ENCODE measurements at regions not wholly inside any gene's neighbourhood (a gene's known extent, or its start where the extent isn't known, plus 50 kb on each side); places are given as distances from the start of the nearest gene placed in this dataset.

GRCh38 chr3:95789111-95789510 lies 1025.3 kb upstream of the EPHA6 start (continued):
- TF ChIP-seq CTCF (tag by site-specific recombination; IDR thresholded peaks at IDR 0.05) (no peak), ZNF2 (tag by site-specific recombination; IDR thresholded peaks at IDR 0.05) (no peak), IKZF3 (tag by site-specific recombination; IDR thresholded peaks at IDR 0.05) (no peak), KLF8 (tag by site-specific recombination; IDR thresholded peaks at IDR 0.05) (no peak), ZNF626 (tag by site-specific recombination; IDR thresholded peaks at IDR 0.05) (no peak), SCRT1 (tag by site-specific recombination; IDR thresholded peaks at IDR 0.05; ENCODE audit: borderline replicate concordance) (no peak)
- TF ChIP-seq, protein P1, sequence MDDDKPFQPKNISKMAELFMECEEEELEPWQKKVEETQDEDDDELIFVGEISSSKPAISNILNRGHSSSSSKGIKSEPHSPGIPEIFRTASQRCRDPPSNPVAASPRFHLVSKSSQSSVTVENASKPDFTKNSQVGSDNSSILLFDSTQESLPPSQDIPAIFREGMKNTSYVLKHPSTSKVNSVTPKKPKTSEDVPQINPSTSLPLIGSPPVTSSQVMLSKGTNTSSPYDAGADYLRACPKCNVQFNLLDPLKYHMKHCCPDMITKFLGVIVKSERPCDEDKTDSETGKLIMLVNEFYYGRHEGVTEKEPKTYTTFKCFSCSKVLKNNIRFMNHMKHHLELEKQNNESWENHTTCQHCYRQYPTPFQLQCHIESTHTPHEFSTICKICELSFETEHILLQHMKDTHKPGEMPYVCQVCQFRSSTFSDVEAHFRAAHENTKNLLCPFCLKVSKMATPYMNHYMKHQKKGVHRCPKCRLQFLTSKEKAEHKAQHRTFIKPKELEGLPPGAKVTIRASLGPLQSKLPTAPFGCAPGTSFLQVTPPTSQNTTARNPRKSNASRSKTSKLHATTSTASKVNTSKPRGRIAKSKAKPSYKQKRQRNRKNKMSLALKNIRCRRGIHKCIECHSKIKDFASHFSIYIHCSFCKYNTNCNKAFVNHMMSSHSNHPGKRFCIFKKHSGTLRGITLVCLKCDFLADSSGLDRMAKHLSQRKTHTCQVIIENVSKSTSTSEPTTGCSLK (tag by site-specific recombination; IDR thresholded peaks at IDR 0.05): no peak
- TF ChIP-seq, protein P2, sequence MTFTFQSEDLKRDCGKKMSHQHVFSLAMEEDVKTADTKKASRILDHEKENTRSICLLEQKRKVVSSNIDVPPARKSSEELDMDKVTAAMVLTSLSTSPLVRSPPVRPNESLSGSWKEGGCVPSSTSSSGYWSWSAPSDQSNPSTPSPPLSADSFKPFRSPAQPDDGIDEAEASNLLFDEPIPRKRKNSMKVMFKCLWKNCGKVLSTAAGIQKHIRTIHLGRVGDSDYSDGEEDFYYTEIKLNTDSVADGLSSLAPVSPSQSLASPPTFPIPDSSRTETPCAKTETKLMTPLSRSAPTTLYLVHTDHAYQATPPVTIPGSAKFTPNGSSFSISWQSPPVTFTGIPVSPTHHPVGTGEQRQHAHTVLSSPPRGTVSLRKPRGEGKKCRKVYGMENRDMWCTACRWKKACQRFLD (tag by site-specific recombination; IDR thresholded peaks at IDR 0.05): no peak

DNA sequence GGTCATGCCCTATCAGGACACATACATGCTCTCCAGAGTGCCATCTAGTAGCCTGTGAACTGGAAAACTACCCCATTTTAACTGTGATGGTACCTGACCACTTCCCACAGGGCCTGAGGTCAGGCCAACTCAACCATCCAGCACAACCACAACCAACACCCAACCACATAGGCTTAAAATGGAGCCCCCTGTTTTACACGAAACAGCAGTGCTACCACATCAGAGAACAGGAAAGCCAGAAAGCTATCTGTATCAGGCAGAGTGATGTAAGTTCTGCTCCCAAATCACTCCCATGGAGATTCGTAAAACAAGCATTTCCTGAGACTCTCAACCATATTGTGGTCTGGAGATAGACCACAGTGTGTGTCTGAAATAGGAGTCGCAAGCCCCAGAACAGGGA lies 1017.3 kb upstream of the EPHA6 start:
- Histone ChIP-seq H3K36me3 (ENCODE audit: control insufficient read depth in 2 of 2, insufficient read depth in 1 of 2, low read length in 2 of 2) (no peaks in the 10 kb centered on the region), H3K27ac (ENCODE audit: extremely low read depth, low read depth, low read length) (no peak overlapping the region), H3K4me1 (ENCODE audit: control insufficient read depth, insufficient read depth, low read length) (no peaks in the 10 kb centered on the region), H3K9me3 (ENCODE audit: control insufficient read depth, insufficient read depth, low read depth, low read length) (no peaks in the 10 kb centered on the region), H3K4me3 (ENCODE audit: low read depth, low read length) (no peak overlapping the region)
- POLR2A ChIA-PET: no interaction called here
- TF ChIP-seq ZNF311 (tag by site-specific recombination; IDR thresholded peaks at IDR 0.05; ENCODE audit: borderline replicate concordance) (no peak), YY1 (tag by site-specific recombination; IDR thresholded peaks at IDR 0.05) (no peak), GLI2 (tag by site-specific recombination; IDR thresholded peaks at IDR 0.05; ENCODE audit: borderline replicate concordance, low read depth) (no peak), ZSCAN23 (tag by site-specific recombination; IDR thresholded peaks at IDR 0.05) (no peak), ZNF404 (tag by site-specific recombination; IDR thresholded peaks at IDR 0.05) (no peak), ZNF791 (tag by site-specific recombination; IDR thresholded peaks at IDR 0.05) (no peak), PRDM6 (tag by site-specific recombination; IDR thresholded peaks at IDR 0.05) (no peak), MZF1 (tag by site-specific recombination; IDR thresholded peaks at IDR 0.05; ENCODE audit: borderline replicate concordance) (no peak), ZNF157 (tag by site-specific recombination; IDR thresholded peaks at IDR 0.05) (no peak), KLF17 (tag by site-specific recombination; IDR thresholded peaks at IDR 0.05) (no peak), ZNF571 (tag by site-specific recombination; IDR thresholded peaks at IDR 0.05) (no peak)
- CTCF ChIA-PET: no interaction called here

All from HEK293 (cell line).